ENCODE measurements at regions not wholly inside any gene's neighbourhood (a gene's known extent, or its start where the extent isn't known, plus 50 kb on each side); places are given as distances from the start of the nearest gene placed in this dataset.

GRCh38 chr13:90414691-90415596 lies 932.5 kb upstream of the MIR17HG start:
- no peaks in the 10 kb centered on the region for H3K4me1 ChIP-seq (replicated peaks)
- WGBS: 84% methylated on average over 3 of the region's 3 CpGs
- no peaks in the 10 kb centered on the region for H3K9me3 ChIP-seq
- no peaks in the 10 kb centered on the region for H3K36me3 ChIP-seq
- DNase-seq (ENCODE audit: low spot score): no peak
- H3K27me3 ChIP-seq (replicated peaks; ENCODE audit: insufficient read depth): no peaks in the 10 kb centered on the region
- intact Hi-C loops (cut with DNase I): no loop called here
- no peak overlapping the region for H3K27ac ChIP-seq
- H3K4me3 ChIP-seq: no peak overlapping the region
- no peak for TF ChIP-seq POLR2A (IDR thresholded peaks at IDR 0.05)
- TF ChIP-seq POLR2AphosphoS5 (IDR thresholded peaks at IDR 0.05): no peak

- intact Hi-C loops (cut with DNase I): no loop called here
- no peak overlapping the region for H3K27ac ChIP-seq
These were observed 931.6 kb upstream of the MIR17HG start for GRCh38 chr13:90415902-90416301.

GRCh38 chr13:90416519-90416918 lies 931.0 kb upstream of the MIR17HG start:
- no peaks in the 10 kb centered on the region for H3K27me3 ChIP-seq (replicated peaks; ENCODE audit: insufficient read depth)
- H3K4me3 ChIP-seq: no peak overlapping the region
- intact Hi-C loops (cut with DNase I): no loop called here
- no peak overlapping the region for H3K27ac ChIP-seq
- WGBS: 48% methylated on average over 5 of the region's 5 CpGs
- TF ChIP-seq CTCF (IDR thresholded peaks at IDR 0.05): no peak
- TF ChIP-seq POLR2AphosphoS5 (IDR thresholded peaks at IDR 0.05): no peak
- no peak for TF ChIP-seq POLR2A (IDR thresholded peaks at IDR 0.05)
- DNase-seq (ENCODE audit: low spot score): no peak
- no peaks in the 10 kb centered on the region for H3K4me1 ChIP-seq (replicated peaks)
- H3K36me3 ChIP-seq: no peaks in the 10 kb centered on the region
- no peaks in the 10 kb centered on the region for H3K9me3 ChIP-seq

More at GRCh38 chr13:90415902-90416301, 931.6 kb upstream of the MIR17HG start:
- H3K36me3 ChIP-seq: no peaks in the 10 kb centered on the region
- H3K27me3 ChIP-seq (replicated peaks; ENCODE audit: insufficient read depth): no peaks in the 10 kb centered on the region
- DNase-seq (ENCODE audit: low spot score): no peak
- no peak overlapping the region for H3K4me3 ChIP-seq
- 70% methylated on average over 3 of the region's 3 CpGs for WGBS
- no peaks in the 10 kb centered on the region for H3K9me3 ChIP-seq
- no peak for TF ChIP-seq POLR2AphosphoS5 (IDR thresholded peaks at IDR 0.05)
- TF ChIP-seq POLR2A (IDR thresholded peaks at IDR 0.05): no peak
- TF ChIP-seq CTCF (IDR thresholded peaks at IDR 0.05): no peak
- H3K4me1 ChIP-seq (replicated peaks): no peaks in the 10 kb centered on the region

- DNase-seq (ENCODE audit: low spot score): no peak
- Histone ChIP-seq H3K4me1 (replicated peaks) (no peaks in the 10 kb centered on the region), H3K9me3 (no peaks in the 10 kb centered on the region), H3K27ac (no peak overlapping the region), H3K36me3 (no peaks in the 10 kb centered on the region), H3K27me3 (replicated peaks; ENCODE audit: insufficient read depth) (no peaks in the 10 kb centered on the region), H3K4me3 (no peak overlapping the region)
- intact Hi-C loops (cut with DNase I): no loop called here
- TF ChIP-seq POLR2AphosphoS5 (IDR thresholded peaks at IDR 0.05): no peak
- no peak for TF ChIP-seq CTCF (IDR thresholded peaks at IDR 0.05)
- no peak for TF ChIP-seq POLR2A (IDR thresholded peaks at IDR 0.05)
- 69% methylated on average over 1 of the region's 1 CpG for WGBS
These were observed 930.5 kb upstream of the MIR17HG start for GRCh38 chr13:90416938-90417337.

GRCh38 chr13:90420683-90421082 lies 926.8 kb upstream of the MIR17HG start:
- H3K36me3 ChIP-seq: no peaks in the 10 kb centered on the region
- no peaks in the 10 kb centered on the region for H3K9me3 ChIP-seq
- H3K4me3 ChIP-seq: no peak overlapping the region
- no peak overlapping the region for H3K27ac ChIP-seq
- no peaks in the 10 kb centered on the region for H3K4me1 ChIP-seq (replicated peaks)
- no peaks in the 10 kb centered on the region for H3K27me3 ChIP-seq (replicated peaks; ENCODE audit: insufficient read depth)
- no peak for DNase-seq (ENCODE audit: low spot score)
- intact Hi-C loops (cut with DNase I): no loop called here
- 93% methylated on average over 2 of the region's 2 CpGs for WGBS
- TF ChIP-seq POLR2A (IDR thresholded peaks at IDR 0.05) (no peak), CTCF (IDR thresholded peaks at IDR 0.05) (no peak), POLR2AphosphoS5 (IDR thresholded peaks at IDR 0.05) (no peak)

All from prostate gland (tissue), 2 donors.